ENCODE measurements at regions not wholly inside any gene's neighbourhood (a gene's known extent, or its start where the extent isn't known, plus 50 kb on each side); places are given as distances from the start of the nearest gene placed in this dataset.

DNA sequence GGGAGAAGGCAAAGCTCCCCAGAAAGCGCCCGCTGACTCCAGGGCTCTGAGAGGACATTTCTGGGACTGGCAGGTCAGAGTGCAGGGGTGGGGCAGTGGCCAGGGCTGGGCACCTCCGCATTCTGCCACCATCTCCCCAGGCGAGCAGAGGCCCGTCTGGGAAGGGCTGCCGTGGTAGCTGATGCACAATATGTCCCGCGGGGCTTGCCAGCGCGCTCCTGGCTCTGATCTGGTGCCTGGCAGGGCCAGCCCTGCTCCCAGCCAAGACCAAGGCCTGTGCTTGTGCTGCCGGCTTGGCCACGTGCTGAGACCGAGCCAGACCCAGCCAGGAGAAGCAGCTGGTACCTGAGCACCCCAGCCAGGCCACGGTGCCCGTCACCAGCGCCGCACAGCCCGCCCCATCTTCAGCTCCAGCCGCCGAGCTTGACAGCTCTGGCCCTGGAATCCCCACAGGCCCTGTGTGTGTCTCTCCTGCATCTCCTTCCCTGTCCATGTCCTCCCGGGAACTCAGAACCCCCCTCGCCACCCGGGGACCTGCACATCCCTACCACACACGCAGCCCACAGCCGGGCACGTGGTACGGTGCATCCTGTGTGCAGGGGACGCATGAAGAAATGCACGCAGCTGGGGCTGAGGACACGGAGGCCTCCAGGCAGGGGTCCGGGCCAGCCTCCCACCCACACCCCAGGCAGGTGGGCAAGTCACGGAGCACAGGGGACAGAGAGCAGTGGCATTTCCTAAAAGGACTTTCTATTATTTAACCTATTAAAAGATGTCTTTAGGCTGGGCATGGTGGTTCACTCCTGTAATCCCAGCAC, 68.6 kb upstream of the C14orf180 start:
- Mint-ChIP-seq H3K9me3 (no peaks in the 10 kb centered on the region), H3K4me3 (no peak overlapping the region), H3K27me3 (ENCODE audit: low read depth) (peaks cover 13% of the 10 kb centered on the region), H3K36me3 (ENCODE audit: insufficient read depth in 2 of 2) (no peaks in the 10 kb centered on the region), H3K27ac (no peak overlapping the region), H3K4me1 (ENCODE audit: low read depth) (no peaks in the 10 kb centered on the region)
- ATAC-seq (replicated peaks in 1 of 2) = no peak
- DNase-seq = no peak

DNA sequence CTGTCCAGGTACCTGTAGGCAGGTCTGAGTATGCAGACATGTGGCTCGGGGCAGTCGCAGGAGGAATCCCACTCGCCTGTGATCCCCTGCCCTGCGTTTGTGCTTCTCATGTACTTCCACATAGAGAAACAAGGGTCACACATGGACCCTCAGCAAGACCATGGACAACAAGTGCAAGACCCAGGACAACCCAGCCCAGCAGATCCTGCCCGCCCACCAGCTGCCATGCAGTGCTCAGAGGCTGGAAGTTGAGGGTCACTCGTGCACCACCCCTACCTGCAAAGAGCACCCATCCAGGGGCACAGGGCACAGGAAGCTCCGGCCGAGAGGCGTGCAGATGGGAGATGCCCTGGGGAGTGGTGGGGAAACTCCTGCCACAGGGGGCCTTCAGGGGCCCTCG, 67.5 kb upstream of the C14orf180 start:
- ATAC-seq (replicated peaks in 1 of 2) = no peak
- Mint-ChIP-seq H3K4me3 (no peak overlapping the region), H3K9me3 (no peaks in the 10 kb centered on the region), H3K27me3 (ENCODE audit: low read depth) (peaks cover 13% of the 10 kb centered on the region), H3K27ac (no peak overlapping the region), H3K4me1 (ENCODE audit: low read depth) (no peaks in the 10 kb centered on the region), H3K36me3 (ENCODE audit: insufficient read depth in 2 of 2) (no peaks in the 10 kb centered on the region)
- DNase-seq = no peak

- Mint-ChIP-seq H3K4me1 (ENCODE audit: low read depth) (no peaks in the 10 kb centered on the region), H3K4me3 (no peak overlapping the region), H3K36me3 (ENCODE audit: insufficient read depth in 2 of 2) (peaks cover 0 to 2% of the 10 kb centered on the region in 2 donors), H3K27ac (no peak overlapping the region), H3K27me3 (ENCODE audit: low read depth) (peaks cover 8% of the 10 kb centered on the region), H3K9me3 (peaks cover 2 to 3% of the 10 kb centered on the region in 2 donors)
- ATAC-seq (replicated peaks in 1 of 2) (no peak), DNase-seq (no peak)
Observed at GRCh38 chr14:104512771-104513640, 66.6 kb upstream of the C14orf180 start.

GRCh38 chr14:104513641-104514046, 65.9 kb upstream of the C14orf180 start:
- H3K27ac Mint-ChIP-seq = no peak overlapping the region

GRCh38 chr14:104514156-104514848, 65.3 kb upstream of the C14orf180 start:
- no peaks in the 10 kb centered on the region for H3K4me1 Mint-ChIP-seq (ENCODE audit: low read depth)
- peaks cover 3% of the 10 kb centered on the region in 2 donors for H3K9me3 Mint-ChIP-seq
- peaks cover 0 to 2% of the 10 kb centered on the region in 2 donors for H3K36me3 Mint-ChIP-seq (ENCODE audit: insufficient read depth in 2 of 2)
- no peak overlapping the region for H3K27ac Mint-ChIP-seq
- DNase-seq (no peak), ATAC-seq (replicated peaks in 1 of 2) (no peak)
- no peak overlapping the region for H3K4me3 Mint-ChIP-seq
- H3K27me3 Mint-ChIP-seq (ENCODE audit: low read depth) = peaks cover 6% of the 10 kb centered on the region

More at GRCh38 chr14:104513641-104514046, 65.9 kb upstream of the C14orf180 start:
- Mint-ChIP-seq H3K9me3 (peaks cover 3% of the 10 kb centered on the region in 2 donors), H3K4me3 (no peak overlapping the region), H3K27me3 (ENCODE audit: low read depth) (peaks cover 6% of the 10 kb centered on the region), H3K4me1 (ENCODE audit: low read depth) (no peaks in the 10 kb centered on the region), H3K36me3 (ENCODE audit: insufficient read depth in 2 of 2) (peaks cover 0 to 2% of the 10 kb centered on the region in 2 donors)
- no peak for ATAC-seq (replicated peaks in 1 of 2)
- no peak for DNase-seq

- peaks cover 3% of the 10 kb centered on the region in 2 donors for H3K9me3 Mint-ChIP-seq
- no peak overlapping the region for H3K27ac Mint-ChIP-seq
- no peak for ATAC-seq (replicated peaks in 1 of 2)
- no peaks in the 10 kb centered on the region for H3K4me1 Mint-ChIP-seq (ENCODE audit: low read depth)
- H3K36me3 Mint-ChIP-seq (ENCODE audit: insufficient read depth in 2 of 2) = peaks cover 0 to 2% of the 10 kb centered on the region in 2 donors
- no peak for DNase-seq
- H3K4me3 Mint-ChIP-seq = no peak overlapping the region
- peaks cover 6% of the 10 kb centered on the region for H3K27me3 Mint-ChIP-seq (ENCODE audit: low read depth)
Observed at GRCh38 chr14:104515059-104515810, 64.3 kb upstream of the C14orf180 start.

GRCh38 chr14:104515811-104516780, 63.5 kb upstream of the C14orf180 start:
- Mint-ChIP-seq H3K27me3 (ENCODE audit: low read depth) (peaks cover 6% of the 10 kb centered on the region), H3K4me1 (ENCODE audit: low read depth) (no peaks in the 10 kb centered on the region), H3K4me3 (no peak overlapping the region), H3K9me3 (peaks cover 3% of the 10 kb centered on the region in 2 donors), H3K36me3 (ENCODE audit: insufficient read depth in 2 of 2) (peaks cover 0 to 2% of the 10 kb centered on the region in 2 donors), H3K27ac (no peak overlapping the region)
- DNase-seq (no peak), ATAC-seq (replicated peaks in 1 of 2) (no peak)

DNA sequence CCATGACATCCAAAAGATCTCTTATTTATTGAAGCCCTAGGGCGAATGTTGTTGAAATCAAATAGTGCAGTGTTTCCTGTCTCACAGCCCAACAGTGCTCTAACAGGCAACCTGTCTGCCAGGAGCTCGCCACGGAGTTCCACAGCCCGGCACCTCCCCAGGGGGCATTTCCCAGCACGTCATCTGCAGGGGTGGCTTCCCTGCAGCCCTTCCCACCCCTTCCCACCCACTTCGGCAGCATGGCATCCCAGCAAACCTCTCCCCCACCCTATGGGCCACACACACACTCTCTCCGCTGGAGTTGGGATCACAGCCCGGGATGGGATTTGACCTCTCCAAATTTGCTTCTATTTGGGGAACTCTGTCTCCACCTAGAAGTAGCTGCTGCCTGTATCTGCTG, 62.7 kb upstream of the C14orf180 start:
- no peak for ATAC-seq (replicated peaks in 1 of 2)
- Mint-ChIP-seq H3K4me3 (no peak overlapping the region), H3K27ac (no peak overlapping the region), H3K27me3 (ENCODE audit: low read depth) (peaks cover 6% of the 10 kb centered on the region), H3K36me3 (ENCODE audit: insufficient read depth in 2 of 2) (peaks cover 0 to 2% of the 10 kb centered on the region in 2 donors), H3K4me1 (ENCODE audit: low read depth) (no peaks in the 10 kb centered on the region), H3K9me3 (peaks cover 3% of the 10 kb centered on the region in 2 donors)
- no peak for DNase-seq

DNA sequence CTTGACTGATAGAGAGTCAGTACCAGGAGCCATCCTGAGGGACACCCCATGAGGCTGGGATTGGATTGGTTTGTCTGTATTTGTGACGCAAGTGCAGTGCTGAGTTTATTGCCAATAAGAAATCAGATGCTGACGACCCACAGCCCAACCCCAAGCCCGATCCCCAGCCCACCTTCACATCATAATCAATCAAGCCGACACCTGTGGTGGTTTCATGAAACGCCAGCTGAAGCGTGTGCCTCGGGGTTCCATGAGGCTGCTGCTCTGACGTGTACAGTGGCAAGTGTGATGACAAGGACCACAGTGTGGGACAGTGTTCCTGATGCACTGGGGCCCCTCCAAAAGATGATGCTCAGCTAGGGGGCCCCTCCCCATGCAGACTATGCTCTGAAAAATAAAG, 62.1 kb upstream of the C14orf180 start:
- Mint-ChIP-seq H3K36me3 (ENCODE audit: insufficient read depth in 2 of 2) (peaks cover 0 to 2% of the 10 kb centered on the region in 2 donors), H3K4me1 (ENCODE audit: low read depth) (no peaks in the 10 kb centered on the region)

DNA sequence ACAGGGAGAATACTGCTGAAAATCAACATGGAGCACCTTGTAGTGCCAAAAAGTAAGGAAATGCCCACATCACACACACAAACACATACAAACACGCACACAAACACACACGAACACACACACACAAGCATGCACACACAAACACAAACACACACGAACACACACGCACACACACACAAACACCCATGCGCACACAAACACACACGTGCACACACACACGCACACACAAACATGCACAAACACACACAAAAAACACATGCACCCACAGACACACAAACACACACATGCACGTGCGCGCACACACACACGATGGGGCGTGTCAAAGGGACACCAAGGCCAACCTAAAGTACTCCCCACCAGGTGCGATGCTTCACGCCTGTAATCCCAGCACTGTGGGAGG, 61.7 kb upstream of the C14orf180 start:
- Mint-ChIP-seq H3K27ac (no peak overlapping the region), H3K4me1 (ENCODE audit: low read depth) (no peaks in the 10 kb centered on the region), H3K9me3 (peaks cover 3% of the 10 kb centered on the region in 2 donors), H3K4me3 (no peak overlapping the region), H3K36me3 (ENCODE audit: insufficient read depth in 2 of 2) (peaks cover 0 to 2% of the 10 kb centered on the region in 2 donors), H3K27me3 (ENCODE audit: low read depth) (peaks cover 6% of the 10 kb centered on the region)
- ATAC-seq (replicated peaks in 1 of 2) (no peak), DNase-seq (no peak)

More for the DNA sequence above, 62.1 kb upstream of the C14orf180 start:
- DNase-seq = no peak
- no peak overlapping the region for H3K4me3 Mint-ChIP-seq
- no peak for ATAC-seq (replicated peaks in 1 of 2)
- H3K27ac Mint-ChIP-seq = no peak overlapping the region
- peaks cover 6% of the 10 kb centered on the region for H3K27me3 Mint-ChIP-seq (ENCODE audit: low read depth)
- H3K9me3 Mint-ChIP-seq = peaks cover 3% of the 10 kb centered on the region in 2 donors

DNA sequence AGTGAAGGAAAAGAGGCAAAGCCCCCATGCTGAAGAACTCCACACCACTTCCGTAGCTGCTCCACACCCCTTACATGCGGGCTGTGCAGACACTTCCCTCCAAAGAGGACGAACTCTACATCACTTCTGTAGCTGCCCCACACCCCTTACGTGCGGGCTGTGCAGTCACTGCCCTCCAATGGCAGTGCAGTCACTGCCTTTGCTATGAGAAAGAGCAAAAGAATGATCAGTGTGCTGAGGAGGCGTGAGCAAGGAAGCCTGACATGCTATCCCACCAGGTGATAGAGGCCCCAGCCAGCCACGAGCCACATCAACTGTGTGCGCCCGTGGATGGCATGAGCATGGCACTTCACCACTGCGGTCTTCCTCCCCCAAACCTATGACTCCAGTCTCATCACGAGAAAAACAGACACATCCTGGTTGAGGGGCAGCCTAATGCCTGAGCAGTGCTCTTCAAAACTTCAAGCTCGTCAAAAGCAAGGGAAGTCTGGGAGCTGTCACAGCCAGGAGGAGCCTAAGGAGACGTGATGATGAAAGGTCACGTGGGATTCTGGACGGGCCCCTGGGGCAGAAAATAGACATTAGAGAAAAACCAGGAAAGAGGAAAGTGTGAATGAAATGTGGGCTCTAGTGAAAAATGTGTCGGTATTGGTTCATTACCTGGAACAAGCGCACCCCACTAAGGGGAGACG, 60.8 kb upstream of the C14orf180 start:
- Mint-ChIP-seq H3K36me3 (ENCODE audit: insufficient read depth in 2 of 2) (peaks cover 0 to 2% of the 10 kb centered on the region in 2 donors), H3K27ac (no peak overlapping the region), H3K4me3 (no peak overlapping the region), H3K27me3 (ENCODE audit: low read depth) (peaks cover 6% of the 10 kb centered on the region), H3K9me3 (peaks cover 3% of the 10 kb centered on the region in 2 donors), H3K4me1 (ENCODE audit: low read depth) (no peaks in the 10 kb centered on the region)
- no peak for DNase-seq
- ATAC-seq (replicated peaks in 1 of 2) = no peak

All from activated T-cell treated with anti-CD3 and anti-CD28 coated beads, Interleukin-2, amount 50 U/mL, for 72 hours (primary cell).